BE2C (cell line): ENCODE measurements at regions not wholly inside any gene's neighbourhood (a gene's known extent, or its start where the extent isn't known, plus 50 kb on each side); places are given as distances from the start of the nearest gene placed in this dataset.
A peak's percentile ranks its signal among the peaks of the same experiment; 100 is the strongest.
"Not testable (repeated sequence)": the region's sequence is repeated elsewhere in the genome, so short reads cannot be mapped to it uniquely, and the experiment has no call there.

Experiments
- DNase-seq: peaks from one replicate; pipeline ENCODE4 v3.0.0-alpha.2; 2020
- H3K27me3 ChIP-seq: fragments of 250-450 bp; sonication (Bioruptor Pico); 2 replicates; pipeline ENCODE4 v1.5.1; 2020; ENCODE audit warnings: mild to moderate bottlenecking
- H3K36me3 ChIP-seq: fragments of 250-450 bp; sonication (Bioruptor Pico); 2 replicates; pipeline ENCODE4 v1.5.1; 2020; ENCODE audit warnings: mild to moderate bottlenecking
- H3K4me1 ChIP-seq: fragments of 250-450 bp; sonication (Bioruptor Pico); 2 replicates; pipeline ENCODE4 v1.5.1; 2020
- H3K4me3 ChIP-seq: 2 replicates; pipeline ENCODE4 v1.5.1; 2011; ENCODE audit warnings: low read depth, low read length
- H3K9me3 ChIP-seq: fragments of 250-450 bp; sonication (Bioruptor Pico); 2 replicates; pipeline ENCODE4 v1.5.1; 2020
- TF ChIP-seq, protein P1 (sequence below): IDR thresholded peaks from 2 replicates; pipeline ENCODE4 v1.5.1; 2012; ENCODE audit warnings: mild to moderate bottlenecking, low read depth, low read length

DNA sequence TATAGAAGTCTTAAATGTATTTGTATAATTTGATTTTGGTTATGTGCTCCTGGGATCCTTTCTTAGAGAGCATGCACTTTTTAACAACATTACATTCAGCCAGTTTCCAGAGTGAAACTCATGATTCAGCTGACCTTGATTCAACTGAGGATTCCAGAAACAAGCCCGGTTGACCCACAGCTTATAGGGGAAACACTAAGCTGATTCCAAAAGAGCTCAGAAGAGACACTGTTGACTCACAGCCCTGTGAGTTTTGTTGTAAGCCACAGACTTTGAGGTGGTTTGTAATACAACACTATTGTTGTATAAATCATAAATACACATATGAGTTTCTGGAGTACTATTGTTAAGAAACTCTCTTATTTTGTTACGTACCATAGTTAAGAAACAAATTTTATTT, 133.8 kb upstream of the MGAT4C start:
- no peak overlapping the region for H3K4me3 ChIP-seq
- H3K4me1 ChIP-seq = no peaks in the 10 kb centered on the region; the same call in 1 of the 2 replicates
- TF ChIP-seq, protein P1, sequence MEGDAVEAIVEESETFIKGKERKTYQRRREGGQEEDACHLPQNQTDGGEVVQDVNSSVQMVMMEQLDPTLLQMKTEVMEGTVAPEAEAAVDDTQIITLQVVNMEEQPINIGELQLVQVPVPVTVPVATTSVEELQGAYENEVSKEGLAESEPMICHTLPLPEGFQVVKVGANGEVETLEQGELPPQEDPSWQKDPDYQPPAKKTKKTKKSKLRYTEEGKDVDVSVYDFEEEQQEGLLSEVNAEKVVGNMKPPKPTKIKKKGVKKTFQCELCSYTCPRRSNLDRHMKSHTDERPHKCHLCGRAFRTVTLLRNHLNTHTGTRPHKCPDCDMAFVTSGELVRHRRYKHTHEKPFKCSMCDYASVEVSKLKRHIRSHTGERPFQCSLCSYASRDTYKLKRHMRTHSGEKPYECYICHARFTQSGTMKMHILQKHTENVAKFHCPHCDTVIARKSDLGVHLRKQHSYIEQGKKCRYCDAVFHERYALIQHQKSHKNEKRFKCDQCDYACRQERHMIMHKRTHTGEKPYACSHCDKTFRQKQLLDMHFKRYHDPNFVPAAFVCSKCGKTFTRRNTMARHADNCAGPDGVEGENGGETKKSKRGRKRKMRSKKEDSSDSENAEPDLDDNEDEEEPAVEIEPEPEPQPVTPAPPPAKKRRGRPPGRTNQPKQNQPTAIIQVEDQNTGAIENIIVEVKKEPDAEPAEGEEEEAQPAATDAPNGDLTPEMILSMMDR = no peak
- no peak for DNase-seq
- H3K9me3 ChIP-seq = no peaks in the 10 kb centered on the region
- no peaks in the 10 kb centered on the region for H3K36me3 ChIP-seq
- H3K27me3 ChIP-seq = no peaks in the 10 kb centered on the region

DNA sequence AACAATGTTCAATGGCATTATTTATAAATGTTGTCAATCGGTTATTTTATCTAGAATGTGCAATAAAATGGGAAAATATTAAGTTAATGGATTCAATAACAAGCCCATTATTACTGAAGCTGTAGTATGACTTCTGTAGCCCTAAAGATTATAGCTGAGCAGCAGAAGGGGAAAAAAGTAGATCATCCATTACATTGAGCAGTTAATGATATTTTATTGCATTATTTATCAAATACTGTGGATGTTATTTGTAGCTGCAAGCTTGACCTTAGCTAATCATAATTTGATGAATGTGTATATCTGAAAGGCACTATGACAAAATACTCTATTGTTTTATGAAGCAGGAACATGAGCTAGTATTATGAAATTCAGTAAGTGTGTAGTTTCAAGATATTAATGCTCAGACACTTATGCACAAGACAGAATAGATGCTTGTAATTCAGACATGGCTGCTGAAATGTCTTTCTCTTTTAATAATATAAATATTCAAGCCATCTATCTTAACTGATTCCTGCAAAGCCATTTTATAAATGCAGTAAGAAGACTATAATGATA, 131.5 kb upstream of the MGAT4C start:
- TF ChIP-seq, protein P1 = no peak
- peaks cover 8% of the 10 kb centered on the region; the same call in 1 of the 2 replicates for H3K4me1 ChIP-seq

DNA sequence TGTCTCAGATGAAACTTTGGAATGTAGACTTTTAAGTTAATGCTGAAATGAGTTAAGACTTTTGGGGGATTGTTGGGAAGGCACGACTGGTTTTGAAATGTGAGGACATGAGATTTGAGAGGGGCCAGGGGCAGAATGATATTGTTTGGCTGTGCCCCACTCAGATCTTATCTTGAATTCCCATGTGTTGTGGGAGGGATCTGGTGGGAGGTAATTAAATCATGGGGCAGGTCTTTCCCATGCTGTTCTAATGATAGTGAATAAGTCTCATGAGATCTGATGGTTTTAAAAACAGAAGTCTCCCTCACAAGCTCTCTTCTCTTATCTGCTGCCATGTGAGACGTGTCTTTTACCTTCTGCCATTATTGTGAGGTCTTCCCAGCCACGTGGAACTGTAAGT, 127.6 kb upstream of the MGAT4C start:
- not testable (repeated sequence) for H3K36me3 ChIP-seq, H3K4me3 ChIP-seq, H3K4me1 ChIP-seq, H3K9me3 ChIP-seq, H3K27me3 ChIP-seq
- DNase-seq = peak; percentile 42

More for the DNA sequence above, 131.5 kb upstream of the MGAT4C start:
- no peak overlapping the region for H3K4me3 ChIP-seq
- H3K27me3 ChIP-seq = no peaks in the 10 kb centered on the region
- DNase-seq = no peak
- H3K36me3 ChIP-seq = no peaks in the 10 kb centered on the region
- no peaks in the 10 kb centered on the region for H3K9me3 ChIP-seq

- H3K36me3 ChIP-seq = no peaks in the 10 kb centered on the region
- no peaks in the 10 kb centered on the region for H3K27me3 ChIP-seq
- peaks cover 4% of the 10 kb centered on the region for H3K4me1 ChIP-seq
- H3K9me3 ChIP-seq = no peaks in the 10 kb centered on the region
- DNase-seq = no peak
- TF ChIP-seq, protein P1 = no peak
- H3K4me3 ChIP-seq = no peak overlapping the region
These were observed 123.1 kb upstream of the MGAT4C start for GRCh38 chr12:86379337-86379736.

DNA sequence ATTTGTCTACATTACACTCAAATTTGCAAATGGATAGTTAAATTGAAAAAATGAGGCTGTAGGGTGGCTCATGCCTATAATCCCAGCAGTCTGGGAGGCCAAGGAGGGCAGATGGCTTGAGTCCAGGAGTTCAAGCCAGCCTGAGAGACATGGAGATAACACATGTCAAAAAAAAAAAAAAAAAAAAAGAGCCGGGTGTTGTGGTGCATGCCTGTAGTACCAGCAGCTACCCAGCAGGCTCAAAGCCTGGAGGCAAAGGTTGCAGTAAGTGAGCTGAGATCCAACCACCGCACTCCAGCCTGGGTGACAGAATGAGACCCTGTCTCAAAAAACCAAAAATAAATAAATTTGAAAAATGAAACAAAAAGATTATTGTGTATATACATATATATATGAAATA, 119.9 kb upstream of the MGAT4C start:
- Histone ChIP-seq H3K4me3 (no peak overlapping the region), H3K4me1 (no peaks in the 10 kb centered on the region; the same call in 1 of the 2 replicates), H3K36me3 (no peaks in the 10 kb centered on the region), H3K9me3 (no peaks in the 10 kb centered on the region), H3K27me3 (no peaks in the 10 kb centered on the region)
- TF ChIP-seq, protein P1 = peak; percentile 49
- peak; percentile 78 for DNase-seq

DNA sequence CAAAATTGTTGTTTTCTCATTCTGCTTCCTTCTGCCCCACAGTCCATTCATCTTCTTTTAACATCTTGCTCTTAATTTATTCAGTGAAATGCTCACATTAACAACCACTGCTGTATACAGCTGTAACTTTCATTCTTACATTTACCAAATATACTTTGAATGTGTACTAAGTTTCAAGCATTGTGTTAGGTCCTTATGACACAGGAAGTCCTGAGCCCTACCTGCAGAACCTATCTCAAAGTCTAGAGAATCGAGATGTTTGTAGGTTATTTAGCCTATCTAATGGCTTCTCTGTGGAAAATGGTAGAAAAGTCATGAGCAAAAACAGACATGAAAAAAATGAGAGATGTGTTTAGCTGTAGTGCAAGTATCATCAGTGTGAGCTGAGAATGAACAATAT, 117.6 kb upstream of the MGAT4C start:
- H3K4me3 ChIP-seq = no peak overlapping the region
- H3K9me3 ChIP-seq = no peaks in the 10 kb centered on the region
- no peaks in the 10 kb centered on the region for H3K27me3 ChIP-seq
- no peak for DNase-seq
- no peaks in the 10 kb centered on the region for H3K36me3 ChIP-seq
- H3K4me1 ChIP-seq = no peaks in the 10 kb centered on the region; the same call in 1 of the 2 replicates
- TF ChIP-seq, protein P1 = no peak

DNA sequence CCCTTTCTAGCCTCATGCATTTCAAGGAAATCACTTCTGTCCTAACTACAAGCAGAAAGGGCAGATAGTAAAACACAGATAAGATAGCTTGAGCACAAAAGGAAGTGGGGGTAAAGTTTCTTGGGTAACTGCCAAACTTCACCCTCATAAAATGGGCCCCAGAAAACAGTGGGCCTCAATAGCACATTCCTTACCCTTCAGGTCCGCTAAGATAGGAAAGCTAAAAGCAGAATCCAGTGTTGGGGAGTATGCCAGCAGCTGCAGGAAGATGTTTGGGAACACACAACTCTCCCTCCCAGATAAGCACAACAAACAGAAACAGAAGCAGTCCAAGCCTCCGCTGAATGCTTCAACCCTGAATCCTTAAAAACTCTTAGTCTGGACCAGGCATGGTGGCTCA, 110.9 kb upstream of the MGAT4C start:
- no peaks in the 10 kb centered on the region for H3K9me3 ChIP-seq
- H3K27me3 ChIP-seq = no peaks in the 10 kb centered on the region
- DNase-seq = no peak
- no peaks in the 10 kb centered on the region for H3K4me1 ChIP-seq
- H3K36me3 ChIP-seq = no peaks in the 10 kb centered on the region
- TF ChIP-seq, protein P1 = no peak
- H3K4me3 ChIP-seq = no peak overlapping the region
